ENCODE measurements at regions not wholly inside any gene's neighbourhood (a gene's known extent, or its start where the extent isn't known, plus 50 kb on each side); places are given as distances from the start of the nearest gene placed in this dataset.

GRCh38 chr16:79508294-79508693, 92.2 kb downstream of the MAF start:
- TF ChIP-seq CTCF (IDR thresholded peaks at IDR 0.05; ENCODE audit: low read length) (no peak), EZH2 (optimal IDR thresholded peaks at IDR 0.05; ENCODE audit: low read depth, low read length) (no peak)

Data from MM.1S (cell line).